G401 (cell line): ENCODE measurements at regions not wholly inside any gene's neighbourhood (a gene's known extent, or its start where the extent isn't known, plus 50 kb on each side); places are given as distances from the start of the nearest gene placed in this dataset.

Experiments used
- DNase-seq: peaks from one replicate; pipeline ENCODE4 v3.0.0-alpha.2; 2015; ENCODE audit warnings: low spot score
- in situ Hi-C: cut with HindIII; loops from 2 replicates; pipeline ENCODE4 v1.10.0; 2016; ENCODE audit warnings: low sequenced_read_pairs, mixed read lengths

DNA sequence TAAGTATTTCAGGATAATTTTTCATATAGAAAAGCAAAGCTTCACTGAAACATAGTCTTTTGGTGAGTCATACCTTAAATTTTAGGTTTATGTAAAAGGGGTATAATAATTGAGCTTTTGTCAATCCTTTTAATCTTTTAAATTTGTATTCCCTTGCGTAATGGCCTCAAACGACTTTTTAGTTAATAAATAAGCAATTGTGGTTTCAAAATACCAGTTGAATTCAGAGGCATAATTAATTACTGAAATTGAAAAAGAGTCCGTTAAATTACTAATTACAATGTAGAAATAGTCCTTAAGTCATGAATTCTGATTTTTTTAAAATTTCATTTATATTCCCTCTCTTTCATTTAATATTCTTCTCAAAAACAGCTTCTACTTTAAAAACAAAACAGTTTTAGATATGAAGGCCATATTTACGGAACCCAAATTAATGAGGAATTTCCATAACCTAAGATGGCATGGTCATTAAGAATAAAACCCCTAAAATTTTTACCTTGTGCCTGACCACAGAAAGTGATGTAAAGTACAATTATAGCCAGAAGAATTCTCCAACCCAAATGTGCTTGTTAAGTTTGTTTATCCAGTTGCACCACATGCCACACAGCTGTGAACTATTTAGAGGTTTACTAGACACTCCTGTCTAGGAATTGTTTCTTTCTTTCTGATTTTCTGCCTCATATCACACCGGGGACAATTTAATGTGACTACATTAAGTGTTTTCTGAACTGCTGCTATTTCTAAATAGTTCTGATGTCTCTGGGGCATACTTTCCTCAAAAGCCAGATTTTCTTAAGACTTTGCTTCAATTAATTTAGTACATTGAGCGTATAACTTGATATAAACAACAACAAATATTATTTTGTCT lies 60.7 kb upstream of the ITGA4 start:
- in situ Hi-C loops: no loop called here
- DNase-seq: no peak

DNA sequence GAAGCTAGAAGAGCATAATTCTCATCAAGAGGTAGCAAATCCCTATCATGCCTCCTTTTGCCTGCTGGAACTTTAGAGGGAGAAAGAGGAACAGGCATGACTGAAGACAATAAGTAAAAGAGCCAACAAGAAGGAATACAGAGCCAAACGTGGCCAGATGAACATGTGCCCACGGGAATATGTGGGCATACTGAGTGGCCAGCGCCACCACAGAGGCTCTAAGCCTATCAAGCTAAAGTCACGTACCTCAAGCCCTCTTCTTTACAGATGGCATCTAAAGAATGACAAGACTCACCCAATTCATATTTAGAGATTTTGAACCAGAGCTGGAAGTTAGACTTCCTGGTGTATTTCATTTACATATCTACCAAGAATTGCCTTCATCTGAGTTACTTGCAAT lies 59.9 kb upstream of the ITGA4 start:
- in situ Hi-C loops: no loop called here
- DNase-seq: no peak

DNA sequence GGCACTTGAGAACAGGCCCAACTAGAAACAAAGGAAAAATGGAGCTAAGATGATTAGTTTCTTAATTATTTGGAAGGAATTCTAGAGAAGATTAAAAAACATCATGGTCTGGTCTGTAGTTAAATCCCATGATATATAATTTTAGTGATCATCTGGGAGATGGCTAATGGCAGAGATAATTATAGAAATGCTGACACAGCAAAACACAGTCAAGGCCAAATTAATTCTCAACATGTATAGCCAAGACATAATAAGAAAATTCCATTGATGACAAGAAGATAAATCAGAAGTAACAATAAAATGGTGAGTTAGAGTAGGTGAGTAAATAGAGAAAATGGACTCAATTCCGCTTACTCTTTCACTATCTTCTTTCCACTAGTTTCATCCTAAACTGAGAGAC lies 59.2 kb upstream of the ITGA4 start:
- in situ Hi-C loops: no loop called here
- no peak for DNase-seq

GRCh38 chr2:181399027-181399426 lies 58.2 kb upstream of the ITGA4 start:
- in situ Hi-C loops: no loop called here

GRCh38 chr2:181404472-181404871 lies 52.7 kb upstream of the ITGA4 start:
- in situ Hi-C loops: no loop called here
- DNase-seq: no peak

More at GRCh38 chr2:181399027-181399426, 58.2 kb upstream of the ITGA4 start:
- no peak for DNase-seq

- in situ Hi-C loops: no loop called here
- DNase-seq: no peak
Observed at GRCh38 chr2:181407171-181407570, 50.0 kb upstream of the ITGA4 start.
